GM12891 (cell line): ENCODE measurements at regions not wholly inside any gene's neighbourhood (a gene's known extent, or its start where the extent isn't known, plus 50 kb on each side); places are given as distances from the start of the nearest gene placed in this dataset.

ENCODE experiments used
- DNase-seq: peaks from one replicate; pipeline ENCODE4 v3.0.0; 2011; ENCODE audit warnings: low spot score; ENCODE audit not compliant: insufficient read length
- FAIRE-seq: peaks from 2 replicates; lab custom pipeline; 2011; peaks lifted over from hg19 to GRCh38; lab: Jason Lieb, UNC
- PAX5 ChIP-seq: IDR thresholded peaks from 2 replicates; pipeline ENCODE4 v1.6.1; 2011; ENCODE audit warnings: low read length, moderate library complexity, mild to moderate bottlenecking; ENCODE audit not compliant: insufficient read depth, severe bottlenecking
- POLR2A ChIP-seq: IDR thresholded peaks from 2 replicates; pipeline ENCODE4 v1.6.1; 2011; ENCODE audit warnings: low read depth, low read length, control low read depth
- POLR2AphosphoS5 ChIP-seq: IDR thresholded peaks from 2 replicates; pipeline ENCODE4 v1.6.1; 2011; ENCODE audit warnings: low read depth, low read length, control low read depth
- POU2F2 ChIP-seq: IDR thresholded peaks from 2 replicates; pipeline ENCODE4 v1.6.1; 2011; ENCODE audit warnings: low read depth, mild to moderate bottlenecking, control low read depth, low read length, moderate library complexity
- SPI1 ChIP-seq: IDR thresholded peaks from 2 replicates; pipeline ENCODE4 v1.6.1; 2011; ENCODE audit warnings: low read depth, low read length, control low read depth
- TAF1 ChIP-seq: IDR thresholded peaks from 2 replicates; pipeline ENCODE4 v1.6.1; 2011; ENCODE audit warnings: low read depth, low read length, control low read depth

- DNase-seq: no peak
- TF ChIP-seq SPI1 (no peak), PAX5 (no peak), TAF1 (no peak), POU2F2 (no peak), POLR2AphosphoS5 (no peak), POLR2A (no peak)
- FAIRE-seq: no peak
Measured at GRCh38 chr13:97057176-97057575, 62.9 kb upstream of the OXGR1 start.

- no peak for DNase-seq
- TF ChIP-seq SPI1: no peak
- no peak for TF ChIP-seq PAX5
- no peak for TF ChIP-seq TAF1
- TF ChIP-seq POLR2A: no peak
- TF ChIP-seq POU2F2: no peak
- TF ChIP-seq POLR2AphosphoS5: no peak
- no peak for FAIRE-seq
Measured at GRCh38 chr13:97058391-97058790, 64.1 kb upstream of the OXGR1 start.

GRCh38 chr13:97058926-97059325 is 64.7 kb upstream of the OXGR1 start:
- FAIRE-seq: no peak

GRCh38 chr13:97067017-97067895 is 73.0 kb upstream of the OXGR1 start:
- DNase-seq (no peak), FAIRE-seq (no peak)
- no peak for TF ChIP-seq PAX5
- TF ChIP-seq POLR2AphosphoS5: no peak
- TF ChIP-seq POU2F2: no peak
- TF ChIP-seq TAF1: no peak
- TF ChIP-seq POLR2A: no peak

More at GRCh38 chr13:97058926-97059325, 64.7 kb upstream of the OXGR1 start:
- no peak for DNase-seq
- TF ChIP-seq PAX5 (no peak), TAF1 (no peak), SPI1 (no peak), POU2F2 (no peak), POLR2AphosphoS5 (no peak), POLR2A (no peak)

GRCh38 chr13:97068151-97068550 is 73.9 kb upstream of the OXGR1 start:
- FAIRE-seq (no peak), DNase-seq (no peak)
- TF ChIP-seq SPI1 (no peak), TAF1 (no peak), POLR2AphosphoS5 (no peak), POLR2A (no peak), PAX5 (no peak), POU2F2 (no peak)

GRCh38 chr13:97069050-97069815 is 75.0 kb upstream of the OXGR1 start:
- FAIRE-seq (no peak), DNase-seq (no peak)
- TF ChIP-seq PAX5 (no peak), SPI1 (no peak), POU2F2 (no peak), POLR2A (no peak), TAF1 (no peak), POLR2AphosphoS5 (no peak)

- no peak for TF ChIP-seq POU2F2
- TF ChIP-seq SPI1: no peak
- no peak for TF ChIP-seq POLR2AphosphoS5
- DNase-seq (no peak), FAIRE-seq (no peak)
Measured at GRCh38 chr13:97072297-97072696, 78.0 kb upstream of the OXGR1 start.

- FAIRE-seq (no peak), DNase-seq (no peak)
- TF ChIP-seq TAF1 (no peak), PAX5 (no peak), SPI1 (no peak), POLR2A (no peak), POU2F2 (no peak), POLR2AphosphoS5 (no peak)
Measured at GRCh38 chr13:97074618-97075017, 80.3 kb upstream of the OXGR1 start.

GRCh38 chr13:97076898-97077297 is 82.6 kb upstream of the OXGR1 start:
- no peak for DNase-seq

More at GRCh38 chr13:97076898-97077297, 82.6 kb upstream of the OXGR1 start:
- no peak for TF ChIP-seq SPI1
- TF ChIP-seq PAX5: no peak
- no peak for TF ChIP-seq TAF1
- no peak for TF ChIP-seq POLR2AphosphoS5
- TF ChIP-seq POLR2A: no peak
- FAIRE-seq: no peak
